GM19438 (cell line): ENCODE measurements at regions not wholly inside any gene's neighbourhood (a gene's known extent, or its start where the extent isn't known, plus 50 kb on each side); places are given as distances from the start of the nearest gene placed in this dataset.
"Not testable (repeated sequence)": the region's sequence is repeated elsewhere in the genome, so short reads cannot be mapped to it uniquely, and the experiment has no call there.

ENCODE experiments used
- ATAC-seq: cut with Tn5 transposase; IDR thresholded peaks from one replicate; pipeline ENCODE4 v1.9.1; 2021; ENCODE audit warnings: low read depth; ENCODE audit not compliant: unreplicated experiment

- ATAC-seq = not testable (repeated sequence)
These were observed 184.3 kb upstream of the FRMD6 start for GRCh38 chr14:51467392-51467791.

- ATAC-seq = no peak
These were observed 183.2 kb upstream of the FRMD6 start for GRCh38 chr14:51468523-51468922.

GRCh38 chr14:51472881-51473280, 178.8 kb upstream of the FRMD6 start:
- ATAC-seq = no peak

GRCh38 chr14:51473351-51473750, 178.4 kb upstream of the FRMD6 start:
- no peak for ATAC-seq

GRCh38 chr14:51473808-51474565, 177.7 kb upstream of the FRMD6 start:
- no peak for ATAC-seq

- ATAC-seq = no peak
These were observed 176.9 kb upstream of the FRMD6 start for GRCh38 chr14:51474854-51475253.

GRCh38 chr14:51478175-51478621, 173.5 kb upstream of the FRMD6 start:
- no peak for ATAC-seq

GRCh38 chr14:51479584-51480325, 172.0 kb upstream of the FRMD6 start:
- ATAC-seq = no peak

- no peak for ATAC-seq
These were observed 170.1 kb upstream of the FRMD6 start for GRCh38 chr14:51481643-51482042.

- no peak for ATAC-seq
These were observed 169.6 kb upstream of the FRMD6 start for GRCh38 chr14:51482102-51482501.

GRCh38 chr14:51484485-51484884, 167.2 kb upstream of the FRMD6 start:
- ATAC-seq = no peak

- ATAC-seq = no peak
These were observed 166.0 kb upstream of the FRMD6 start for GRCh38 chr14:51485733-51486132.

GRCh38 chr14:51487848-51488247, 163.9 kb upstream of the FRMD6 start:
- ATAC-seq = no peak

- no peak for ATAC-seq
These were observed 163.0 kb upstream of the FRMD6 start for GRCh38 chr14:51488569-51489220.

GRCh38 chr14:51490205-51490604, 161.5 kb upstream of the FRMD6 start:
- ATAC-seq = no peak

- no peak for ATAC-seq
These were observed 160.6 kb upstream of the FRMD6 start for GRCh38 chr14:51491036-51491545.

GRCh38 chr14:51491776-51492175, 159.9 kb upstream of the FRMD6 start:
- no peak for ATAC-seq

GRCh38 chr14:51495319-51495718, 156.4 kb upstream of the FRMD6 start:
- no peak for ATAC-seq

- ATAC-seq = no peak
These were observed 153.1 kb upstream of the FRMD6 start for GRCh38 chr14:51498411-51499227.

GRCh38 chr14:51500776-51501175, 150.9 kb upstream of the FRMD6 start:
- no peak for ATAC-seq
